SU-DHL-6 (cell line): ENCODE measurements at regions not wholly inside any gene's neighbourhood (a gene's known extent, or its start where the extent isn't known, plus 50 kb on each side); places are given as distances from the start of the nearest gene placed in this dataset.
A peak's percentile ranks its signal among the peaks of the same experiment; 100 is the strongest.
"Not testable (repeated sequence)": the region's sequence is repeated elsewhere in the genome, so short reads cannot be mapped to it uniquely, and the experiment has no call there.

Source experiments
- H2AFZ ChIP-seq: fragments of 200-600 bp; sonication (generic); 2 replicates; pipeline ENCODE4 v1.6.1; 2014; ENCODE audit warnings: low read depth, mild to moderate bottlenecking, moderate library complexity, mixed read lengths, antibody characterized with exemption, low read length; ENCODE audit not compliant: severe bottlenecking
- H3F3A ChIP-seq: fragments of 200-600 bp; shearing (Covaris generic); 2 replicates; pipeline ENCODE4 v1.6.0; 2016; ENCODE audit warnings: antibody characterized with exemption, mild to moderate bottlenecking; ENCODE audit not compliant: insufficient read depth
- H3K27ac ChIP-seq: fragments of 200-600 bp; sonication (generic); 2 replicates; pipeline ENCODE4 v1.5.1; 2016; ENCODE audit warnings: low read depth, mild to moderate bottlenecking, low read length, moderate library complexity, mixed read lengths
- H3K27me3 ChIP-seq: fragments of 200-600 bp; sonication (generic), shearing (Covaris generic); 2 replicates; pipeline ENCODE4 v1.6.0; 2014; ENCODE audit warnings: mild to moderate bottlenecking, low read length
- H3K36me3 ChIP-seq: fragments of 200-600 bp; sonication (generic); 2 replicates; pipeline ENCODE4 v1.6.1; 2014; ENCODE audit warnings: mild to moderate bottlenecking, low read length, mixed read lengths
- H3K4me2 ChIP-seq: fragments of 300-600, 200-600 bp; shearing (Covaris generic), sonication (generic); 2 replicates; pipeline ENCODE4 v1.6.0; 2014; ENCODE audit warnings: low read length, low read depth, mild to moderate bottlenecking; ENCODE audit not compliant: poor library complexity, severe bottlenecking
- H3K4me3 ChIP-seq: fragments of 200-600 bp; sonication (generic); 2 replicates; pipeline ENCODE4 v1.5.1; 2014; ENCODE audit warnings: antibody characterized with exemption, low read length, mild to moderate bottlenecking, mixed read lengths; ENCODE audit not compliant: insufficient read depth, poor library complexity, severe bottlenecking
- H3K79me2 ChIP-seq: fragments of 200-600 bp; sonication (generic); 2 replicates; pipeline ENCODE4 v1.6.1; 2014; ENCODE audit warnings: mild to moderate bottlenecking, low read length, moderate library complexity; ENCODE audit not compliant: insufficient read depth
- H3K9ac ChIP-seq: fragments of 200-600 bp; sonication (generic); 2 replicates; pipeline ENCODE4 v1.7.0; 2014; ENCODE audit warnings: mild to moderate bottlenecking, low read length
- H3K9me2 ChIP-seq: fragments of 200-600 bp; sonication (generic); replicated peaks from 2 replicates; pipeline ENCODE4 v1.6.1; 2014; ENCODE audit warnings: low read length; ENCODE audit not compliant: insufficient read depth
- H3K9me3 ChIP-seq: fragments of 200-600 bp; sonication (generic); 2 replicates; pipeline ENCODE4 v1.6.1; 2014; ENCODE audit warnings: low read length, mixed read lengths; ENCODE audit not compliant: insufficient read depth
- H4K20me1 ChIP-seq: fragments of 200-600 bp; sonication (generic); 2 replicates; pipeline ENCODE4 v1.6.1; 2014; ENCODE audit warnings: low read depth, mild to moderate bottlenecking, antibody characterized with exemption, low read length, moderate library complexity, mixed read lengths
- CTCF ChIP-seq: fragments of 200-600 bp; sonication (generic); IDR thresholded peaks from one replicate; pipeline ENCODE4 v1.5.1; 2017; ENCODE audit warnings: antibody characterized with exemption, mild to moderate bottlenecking, low read length, moderate library complexity; ENCODE audit not compliant: insufficient read depth, poor library complexity, severe bottlenecking
- EZH2phosphoT487 ChIP-seq: fragments of 200-600 bp; sonication (generic), shearing (Covaris generic); conservative IDR thresholded peaks from 2 replicates; pipeline ENCODE4 v1.6.1; 2018; ENCODE audit warnings: mild to moderate bottlenecking, antibody characterized with exemption, low read length, moderate library complexity, mixed read lengths

GRCh38 chr19:20465922-20466637 is 99.5 kb downstream of the ZNF737 start:
- H3K4me3 ChIP-seq, H3K27ac ChIP-seq, H3K9me2 ChIP-seq, H2AFZ ChIP-seq, H3K9me3 ChIP-seq, H3K9ac ChIP-seq, H3K27me3 ChIP-seq, H3K4me2 ChIP-seq, H3K36me3 ChIP-seq, H4K20me1 ChIP-seq, H3K79me2 ChIP-seq, H3F3A ChIP-seq: not testable (repeated sequence)

GRCh38 chr19:20453425-20453935 is 112.1 kb downstream of the ZNF737 start:
- Histone ChIP-seq H3K79me2 (no peaks in the 10 kb centered on the region), H3F3A (no peaks in the 10 kb centered on the region), H3K9me3 (no peaks in the 10 kb centered on the region), H3K36me3 (no peaks in the 10 kb centered on the region), H3K27ac (no peak overlapping the region), H3K4me3 (no peak overlapping the region), H3K9ac (no peak overlapping the region), H3K4me2 (no peak overlapping the region), H3K27me3 (no peaks in the 10 kb centered on the region), H2AFZ (no peak overlapping the region), H4K20me1 (no peaks in the 10 kb centered on the region), H3K9me2 (no peaks in the 10 kb centered on the region)
- TF ChIP-seq CTCF (no peak), EZH2phosphoT487 (no peak)

GRCh38 chr19:20444202-20444885 is 121.2 kb downstream of the ZNF737 start:
- no peak overlapping the region for H3K27ac ChIP-seq
- no peaks in the 10 kb centered on the region for H3F3A ChIP-seq
- no peaks in the 10 kb centered on the region for H3K36me3 ChIP-seq
- no peaks in the 10 kb centered on the region for H3K9me3 ChIP-seq
- no peaks in the 10 kb centered on the region for H3K79me2 ChIP-seq
- TF ChIP-seq CTCF (no peak), EZH2phosphoT487 (no peak)
- H3K4me3 ChIP-seq, result no peak overlapping the region
- no peaks in the 10 kb centered on the region for H4K20me1 ChIP-seq
- H3K9ac ChIP-seq, result no peak overlapping the region
- peak overlapping the region; percentile 14 for H3K4me2 ChIP-seq
- no peaks in the 10 kb centered on the region for H3K9me2 ChIP-seq
- peak overlapping the region; percentile 35 for H2AFZ ChIP-seq
- no peaks in the 10 kb centered on the region for H3K27me3 ChIP-seq

- not testable (repeated sequence) for H3F3A ChIP-seq
Measured at GRCh38 chr19:20432266-20432842, 133.2 kb downstream of the ZNF737 start.

More at GRCh38 chr19:20432266-20432842, 133.2 kb downstream of the ZNF737 start:
- H3K27me3 ChIP-seq, H3K9ac ChIP-seq, H3K36me3 ChIP-seq, H3K4me3 ChIP-seq, H3K4me2 ChIP-seq, H4K20me1 ChIP-seq, H3K9me3 ChIP-seq, H3K9me2 ChIP-seq, H3K27ac ChIP-seq, H3K79me2 ChIP-seq: not testable (repeated sequence)
- H2AFZ ChIP-seq, result peak overlapping the region; percentile 85
